Esophagus squamous epithelium (tissue), 5 donors: ENCODE measurements at regions not wholly inside any gene's neighbourhood (a gene's known extent, or its start where the extent isn't known, plus 50 kb on each side); places are given as distances from the start of the nearest gene placed in this dataset.

Experiments used
- DNase-seq: peaks from one replicate; lab custom pipeline; 2025; lab: John Stamatoyannopoulos, UW
- H3K27ac ChIP-seq, 4 donors: fragments of 200-600 bp; sonication (generic); one replicate each; pipeline ENCODE4 v1.5.1; 2016 to 2019; ENCODE audit warnings: mild to moderate bottlenecking in 1 of 4
- H3K27me3 ChIP-seq, 4 donors: fragments of 200-600 bp; sonication (generic); 1 replicate in 3 of 4; 2 replicates in 1 of 4; pipeline versions ENCODE4 v1.5.1 to v1.6.0; 2017 to 2021; ENCODE audit warnings: antibody characterized with exemption in 1 of 4
- H3K36me3 ChIP-seq, 3 donors: fragments of 200-600 bp; sonication (generic); one replicate each; pipeline ENCODE4 v1.5.1; 2016 to 2019
- H3K4me1 ChIP-seq, 3 donors: fragments of 200-600 bp; sonication (generic); one replicate each; pipeline ENCODE4 v1.5.1; 2017 to 2019
- H3K4me3 ChIP-seq, 4 donors: fragments of 200-600 bp; sonication (generic); 1 replicate in 3 of 4; 2 replicates in 1 of 4; pipeline ENCODE4 v1.5.1; 2016 to 2019; ENCODE audit warnings: mild to moderate bottlenecking in 2 of 4, moderate library complexity in 1 of 4
- H3K9me3 ChIP-seq, 3 donors: fragments of 200-600 bp; sonication (generic); one replicate each; pipeline ENCODE4 v1.5.1; 2016 to 2019
- CTCF ChIP-seq, 6 experiments: fragments of 450-650 bp in 4 of 6; fragments of 200-600 bp in 2 of 6; sonication (generic) in 2 of 6; IDR thresholded peaks; one replicate each; pipeline ENCODE4 v1.5.1; 2016 to 2019; ENCODE audit warnings: antibody characterized with exemption in 6 of 6, mild to moderate bottlenecking in 4 of 6, moderate library complexity in 4 of 6
- POLR2A ChIP-seq, 4 donors: fragments of 450-650 bp; IDR thresholded peaks; one replicate each; pipeline ENCODE4 v1.6.1; 2017; ENCODE audit warnings: antibody characterized with exemption in 4 of 4, mild to moderate bottlenecking in 4 of 4, moderate library complexity in 3 of 4
- WGBS, 2 donors: methylation state at CpG; one replicate each; pipeline ENCODE4 v1.1.5; 2018; 5-methylcytosine and 5-hydroxymethylcytosine counted together
- intact Hi-C: fragments of 100-400 bp; cut with DNase I; formaldehyde crosslinking; loops from one replicate; pipeline ENCODE4 v1.15.0; 2022
- donor health status: DM: yes; HTN: yes; CAD: no.

GRCh38 chr10:4074545-4075407 is 289.8 kb upstream of the KLF6 start:
- 43 to 57% methylated on average over 9 of the region's 10 CpGs for WGBS, 2 donors
- peaks cover 7 to 30% (median 17%) of the 10 kb centered on the region in 3 donors for H3K4me1 ChIP-seq
- no peaks in the 10 kb centered on the region for H3K9me3 ChIP-seq
- intact Hi-C loops: no loop called here
- TF ChIP-seq CTCF (IDR thresholded peaks at IDR 0.05): no peak
- TF ChIP-seq POLR2A (IDR thresholded peaks at IDR 0.05): no peak
- H3K27me3 ChIP-seq: no peaks in the 10 kb centered on the region
- DNase-seq: no peak
- H3K27ac ChIP-seq: peak overlapping the region in 3 of 4 donors; percentile 29 to 55 (median 31)
- no peak overlapping the region for H3K4me3 ChIP-seq
- H3K36me3 ChIP-seq: no peaks in the 10 kb centered on the region

DNA sequence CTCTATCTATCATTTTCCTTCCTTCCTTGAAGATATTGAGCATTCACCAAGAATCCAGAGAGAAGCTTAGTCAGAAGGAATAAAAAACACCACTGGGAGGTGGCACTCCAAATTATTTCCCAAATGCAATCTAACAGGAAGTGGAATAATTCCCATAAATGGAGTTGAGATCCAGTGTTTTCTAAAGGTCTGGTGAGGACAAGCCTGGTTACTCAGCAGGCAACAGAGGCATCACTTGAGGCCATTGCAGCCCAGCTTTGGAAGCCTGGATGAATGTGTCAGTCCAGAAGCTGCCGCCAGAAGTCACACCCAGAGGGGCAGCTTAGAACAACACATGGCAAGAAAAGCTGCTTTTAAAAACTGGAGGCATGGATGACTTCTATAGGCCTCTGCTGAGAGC is 288.9 kb upstream of the KLF6 start:
- Histone ChIP-seq H3K4me1 (peaks cover 13 to 38% (median 24%) of the 10 kb centered on the region in 3 donors), H3K27me3 (no peaks in the 10 kb centered on the region), H3K9me3 (no peaks in the 10 kb centered on the region), H3K27ac (peak overlapping the region; percentile 1 to 55 (median 34)), H3K36me3 (no peaks in the 10 kb centered on the region), H3K4me3 (no peak overlapping the region)
- TF ChIP-seq POLR2A (IDR thresholded peaks at IDR 0.05): no peak
- peak in 1 of 6 experiments; percentile 9 for TF ChIP-seq CTCF (IDR thresholded peaks at IDR 0.05)
- no peak for DNase-seq
- intact Hi-C loops: no loop called here
- WGBS, 2 donors: 30 to 64% methylated on average over 1 of the region's 1 CpG

GRCh38 chr10:4070921-4071660 is 286.1 kb upstream of the KLF6 start:
- intact Hi-C loops: no loop called here
- WGBS, 2 donors: 49 to 69% methylated on average over 8 to 9 of the region's 11 CpGs
- TF ChIP-seq CTCF (IDR thresholded peaks at IDR 0.05) (no peak), POLR2A (IDR thresholded peaks at IDR 0.05) (no peak)
- Histone ChIP-seq H3K4me3 (no peak overlapping the region), H3K27ac (no peak overlapping the region), H3K9me3 (no peaks in the 10 kb centered on the region), H3K4me1 (peaks cover 13 to 44% (median 24%) of the 10 kb centered on the region in 3 donors), H3K36me3 (no peaks in the 10 kb centered on the region), H3K27me3 (no peaks in the 10 kb centered on the region)
- DNase-seq: no peak

- TF ChIP-seq POLR2A (IDR thresholded peaks at IDR 0.05) (no peak), CTCF (IDR thresholded peaks at IDR 0.05) (no peak)
- H3K27ac ChIP-seq: no peak overlapping the region
- 67 to 76% methylated on average over 1 of the region's 1 CpG for WGBS, 2 donors
- no peaks in the 10 kb centered on the region for H3K36me3 ChIP-seq
- intact Hi-C loops: no loop called here
- H3K4me3 ChIP-seq: no peak overlapping the region
- no peak for DNase-seq
- H3K27me3 ChIP-seq: no peaks in the 10 kb centered on the region
- H3K9me3 ChIP-seq: no peaks in the 10 kb centered on the region
- H3K4me1 ChIP-seq: peaks cover 13 to 41% (median 22%) of the 10 kb centered on the region in 3 donors
These were observed 285.2 kb upstream of the KLF6 start for GRCh38 chr10:4070184-4070583.

DNA sequence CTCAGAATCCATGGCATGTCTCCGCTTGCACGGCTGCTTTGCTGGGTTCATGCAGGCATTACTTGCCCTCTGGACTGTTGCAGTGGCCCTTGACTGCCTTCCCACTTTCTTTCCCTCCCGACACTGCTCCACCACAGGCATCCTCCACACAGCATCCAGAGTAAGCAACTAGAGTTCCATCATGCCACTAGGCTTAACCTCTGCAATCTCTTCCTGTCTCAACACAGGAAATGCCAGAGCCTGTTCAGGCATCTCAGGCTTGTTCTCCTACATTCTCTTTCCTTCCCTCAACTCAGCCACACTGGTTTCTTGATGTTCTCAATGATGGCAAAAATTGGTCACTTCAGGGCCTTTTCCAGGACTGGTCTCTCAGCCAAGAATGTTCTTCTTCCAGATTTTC is 284.5 kb upstream of the KLF6 start:
- no peak for DNase-seq
- 44 to 45% methylated on average over 3 of the region's 3 CpGs for WGBS, 2 donors
- H3K27ac ChIP-seq: peak overlapping the region in 1 of 4 donors; percentile 15

More for the DNA sequence above, 284.5 kb upstream of the KLF6 start:
- H3K4me1 ChIP-seq: peaks cover 11 to 34% (median 15%) of the 10 kb centered on the region in 3 donors
- no peaks in the 10 kb centered on the region for H3K36me3 ChIP-seq
- H3K27me3 ChIP-seq: no peaks in the 10 kb centered on the region
- no peak for TF ChIP-seq POLR2A (IDR thresholded peaks at IDR 0.05)
- no peak for TF ChIP-seq CTCF (IDR thresholded peaks at IDR 0.05)
- intact Hi-C loops: no loop called here
- H3K9me3 ChIP-seq: no peaks in the 10 kb centered on the region
- H3K4me3 ChIP-seq: no peak overlapping the region
